ENCODE measurements at regions not wholly inside any gene's neighbourhood (a gene's known extent, or its start where the extent isn't known, plus 50 kb on each side); places are given as distances from the start of the nearest gene placed in this dataset.
"Not testable (repeated sequence)": the region's sequence is repeated elsewhere in the genome, so short reads cannot be mapped to it uniquely, and the experiment has no call there.

DNA sequence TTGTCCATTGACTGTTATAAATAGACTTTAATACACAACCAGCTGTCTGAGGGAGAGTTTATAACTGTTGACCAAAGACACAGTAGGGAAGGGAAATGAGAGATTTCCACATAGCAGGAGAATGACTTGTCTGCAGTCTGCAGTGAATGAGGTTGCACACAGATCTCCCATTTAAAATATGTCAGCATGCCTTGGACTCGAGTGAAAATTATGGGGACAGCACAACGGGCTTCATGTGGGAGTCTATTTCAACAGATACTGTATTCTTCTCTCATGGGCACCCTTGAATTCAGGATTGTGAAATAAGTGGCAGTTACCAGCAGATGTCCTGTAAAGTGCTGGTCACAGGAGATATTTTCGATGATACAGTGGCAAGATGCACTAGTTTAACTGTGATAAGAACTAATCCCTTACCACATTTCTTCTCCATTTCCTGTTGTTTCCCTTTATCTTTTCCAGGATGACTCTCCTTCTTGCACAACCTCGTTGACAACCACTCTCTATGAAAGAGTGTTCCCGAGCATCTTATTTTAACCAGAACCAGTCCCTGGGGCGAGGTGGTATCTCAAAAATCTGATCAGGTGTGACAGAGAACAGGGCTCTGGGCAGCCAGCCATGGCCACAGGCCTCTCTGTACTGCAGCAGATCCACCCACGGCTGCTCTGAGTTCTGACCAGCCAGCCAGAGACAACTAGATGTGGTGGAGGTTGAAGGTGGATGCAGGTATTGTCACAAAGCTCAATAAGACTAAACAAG lies 51.5 kb upstream of the MAP3K1 start:
- H3K27ac ChIP-seq = no peak overlapping the region
- TF ChIP-seq ZFX (IDR thresholded peaks at IDR 0.05; ENCODE audit: borderline replicate concordance) = no peak
- TF ChIP-seq, protein P1, sequence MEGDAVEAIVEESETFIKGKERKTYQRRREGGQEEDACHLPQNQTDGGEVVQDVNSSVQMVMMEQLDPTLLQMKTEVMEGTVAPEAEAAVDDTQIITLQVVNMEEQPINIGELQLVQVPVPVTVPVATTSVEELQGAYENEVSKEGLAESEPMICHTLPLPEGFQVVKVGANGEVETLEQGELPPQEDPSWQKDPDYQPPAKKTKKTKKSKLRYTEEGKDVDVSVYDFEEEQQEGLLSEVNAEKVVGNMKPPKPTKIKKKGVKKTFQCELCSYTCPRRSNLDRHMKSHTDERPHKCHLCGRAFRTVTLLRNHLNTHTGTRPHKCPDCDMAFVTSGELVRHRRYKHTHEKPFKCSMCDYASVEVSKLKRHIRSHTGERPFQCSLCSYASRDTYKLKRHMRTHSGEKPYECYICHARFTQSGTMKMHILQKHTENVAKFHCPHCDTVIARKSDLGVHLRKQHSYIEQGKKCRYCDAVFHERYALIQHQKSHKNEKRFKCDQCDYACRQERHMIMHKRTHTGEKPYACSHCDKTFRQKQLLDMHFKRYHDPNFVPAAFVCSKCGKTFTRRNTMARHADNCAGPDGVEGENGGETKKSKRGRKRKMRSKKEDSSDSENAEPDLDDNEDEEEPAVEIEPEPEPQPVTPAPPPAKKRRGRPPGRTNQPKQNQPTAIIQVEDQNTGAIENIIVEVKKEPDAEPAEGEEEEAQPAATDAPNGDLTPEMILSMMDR (IDR thresholded peaks at IDR 0.05) = no peak

DNA sequence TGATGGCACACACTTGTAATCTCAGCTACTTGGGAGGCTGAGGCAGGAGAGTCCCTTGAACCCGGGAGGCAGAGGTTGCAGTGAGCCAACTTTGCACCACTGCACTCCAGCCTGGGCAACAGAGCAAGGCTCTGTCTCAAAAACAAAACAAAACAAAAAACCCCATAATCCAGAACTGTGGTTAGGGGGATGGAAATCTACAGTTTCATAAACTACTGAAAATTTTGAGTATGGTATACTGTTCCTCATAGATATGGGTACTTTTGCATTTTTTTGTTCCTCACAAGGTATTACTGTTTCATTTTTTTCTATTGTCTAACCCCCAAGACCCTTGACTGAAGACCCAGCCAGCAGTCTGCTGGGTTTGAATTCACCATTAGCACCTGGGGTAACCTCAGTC lies 52.2 kb upstream of the MAP3K1 start:
- H3K27ac ChIP-seq = no peak overlapping the region
- TF ChIP-seq ZFX (IDR thresholded peaks at IDR 0.05; ENCODE audit: borderline replicate concordance) = no peak

DNA sequence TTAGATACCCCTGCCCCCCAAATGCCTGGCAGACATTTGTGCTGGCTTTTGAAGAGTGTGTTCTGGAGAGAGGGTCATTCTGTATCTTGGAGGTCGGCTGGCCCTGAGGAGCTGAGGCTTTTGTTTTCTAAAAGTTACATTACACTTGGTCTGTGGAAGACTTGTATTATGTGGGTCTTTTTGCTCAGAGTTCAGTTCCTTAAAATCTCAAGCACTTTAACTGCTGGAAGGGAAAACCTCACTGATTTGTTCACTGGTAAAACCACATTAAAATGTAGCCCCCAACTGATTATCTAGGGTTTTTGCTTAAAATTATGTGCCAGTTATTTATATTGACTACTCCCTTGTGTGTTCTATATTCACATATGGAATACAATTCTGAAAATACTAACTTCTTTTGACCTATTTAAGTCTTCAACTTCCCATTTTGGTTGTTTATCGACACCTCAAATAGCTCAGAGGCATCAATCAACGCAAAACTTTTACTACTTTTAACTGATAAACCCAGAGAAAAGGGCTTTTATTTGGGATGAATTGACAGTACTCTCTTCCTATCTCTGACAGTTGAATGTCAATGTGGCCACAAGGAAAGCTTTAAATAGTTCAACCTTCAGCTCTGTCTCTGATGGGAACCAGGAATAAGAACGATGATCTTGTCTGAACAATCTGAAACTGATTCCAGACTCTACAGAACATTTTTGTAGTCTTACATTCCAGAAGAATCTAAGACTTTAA lies 54.0 kb upstream of the MAP3K1 start:
- no peak overlapping the region for H3K27ac ChIP-seq
- TF ChIP-seq ZFX (IDR thresholded peaks at IDR 0.05; ENCODE audit: borderline replicate concordance) = no peak
- TF ChIP-seq, protein P1 (IDR thresholded peaks at IDR 0.05) = no peak

DNA sequence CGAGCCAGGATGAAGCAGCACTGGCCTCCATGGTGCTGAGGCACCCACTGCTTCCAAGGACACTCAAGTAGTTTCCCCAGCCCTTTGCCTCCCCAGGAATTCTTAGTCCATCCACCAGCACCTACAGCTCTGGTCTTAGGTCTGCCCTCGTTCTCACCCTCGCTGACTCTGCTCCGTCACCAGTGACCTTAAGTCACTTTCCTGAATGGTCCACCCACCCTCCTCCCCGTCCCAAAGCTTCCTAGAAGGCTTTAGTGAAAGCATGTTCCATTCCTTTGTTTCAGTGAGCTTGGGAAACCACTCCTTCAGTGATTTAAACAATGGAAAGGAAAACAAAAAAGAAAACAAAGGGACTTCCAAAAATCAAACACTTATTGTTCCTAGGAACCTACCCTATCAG lies 54.6 kb upstream of the MAP3K1 start:
- no peak for TF ChIP-seq ZFX (IDR thresholded peaks at IDR 0.05; ENCODE audit: borderline replicate concordance)
- TF ChIP-seq, protein P1 (IDR thresholded peaks at IDR 0.05) = no peak
- H3K27ac ChIP-seq = no peak overlapping the region

DNA sequence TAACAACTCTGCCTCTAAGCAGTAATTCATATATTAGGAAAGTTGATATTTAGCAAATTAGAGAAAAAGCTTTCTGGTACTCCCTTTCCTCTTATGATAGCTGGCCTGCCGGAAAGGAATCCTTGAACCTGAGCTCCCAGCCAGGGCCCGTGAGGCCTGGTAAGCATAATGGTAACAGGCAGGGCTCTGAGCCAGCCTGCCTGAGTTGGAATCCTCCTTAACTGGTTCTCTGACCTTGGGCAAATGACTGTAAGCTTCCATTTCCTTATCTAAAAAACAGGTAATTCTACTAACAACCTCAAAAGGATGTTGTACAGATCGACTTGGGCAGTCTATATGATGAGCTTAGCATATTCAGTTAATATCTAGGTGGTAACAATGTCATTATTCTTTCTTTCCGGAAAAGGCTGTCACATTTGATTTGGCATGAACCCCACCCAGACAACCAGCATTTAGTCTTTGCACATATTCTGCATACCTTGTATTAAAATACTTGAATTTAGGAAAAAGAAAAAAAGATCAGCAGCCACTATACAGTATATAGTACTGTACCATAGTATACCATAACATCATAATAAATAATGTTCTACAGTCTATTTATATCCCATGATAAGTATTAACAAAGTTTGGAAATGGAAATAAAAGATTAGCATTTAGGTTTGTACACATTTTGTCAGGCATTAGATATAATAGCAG lies 55.7 kb upstream of the MAP3K1 start:
- TF ChIP-seq ZFX (IDR thresholded peaks at IDR 0.05; ENCODE audit: borderline replicate concordance) = no peak
- TF ChIP-seq, protein P1 (IDR thresholded peaks at IDR 0.05) = no peak
- no peak overlapping the region for H3K27ac ChIP-seq

DNA sequence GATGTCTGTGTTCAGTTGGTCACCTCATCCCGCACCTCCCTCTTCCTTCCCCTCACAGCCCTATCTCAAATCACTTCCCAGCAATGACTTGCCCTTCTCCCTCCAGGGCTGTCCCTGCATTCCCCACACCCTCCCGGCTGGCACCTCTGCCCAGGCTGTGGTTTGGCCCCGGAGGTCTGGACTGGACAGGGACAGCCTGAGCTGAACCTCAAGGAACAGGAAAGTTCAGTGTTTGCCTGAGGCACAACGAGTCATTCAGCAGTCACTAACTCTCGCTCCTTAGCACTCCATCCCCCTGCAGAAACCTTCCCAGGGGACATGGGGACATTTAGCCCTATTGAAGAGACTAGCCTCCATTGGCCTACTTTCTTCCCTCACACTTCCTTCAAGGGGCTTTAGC lies 58.3 kb upstream of the MAP3K1 start:
- H3K27ac ChIP-seq = no peak overlapping the region

DNA sequence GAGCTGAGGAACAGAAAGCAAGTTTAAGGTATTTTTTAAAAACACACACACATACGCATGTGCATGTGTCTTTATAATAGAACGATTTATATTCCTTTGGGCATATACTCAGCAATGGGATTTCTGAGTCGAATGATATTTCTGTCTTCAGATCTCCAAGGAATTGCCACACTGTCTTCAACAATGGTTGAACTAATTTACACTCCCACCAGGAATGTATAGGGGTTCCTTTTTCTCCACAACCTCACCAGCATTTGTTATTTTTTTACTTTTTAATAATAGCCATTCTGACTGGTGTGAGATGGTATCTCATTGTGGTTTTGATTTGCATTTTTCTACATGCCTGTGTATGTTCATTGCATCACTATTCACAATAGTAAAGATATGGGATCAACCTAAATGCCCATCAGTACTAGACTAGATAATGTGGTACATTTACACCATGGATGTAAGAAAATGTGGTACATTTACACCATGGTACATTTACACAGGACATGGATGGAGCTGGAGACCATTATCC lies 60.3 kb upstream of the MAP3K1 start:
- TF ChIP-seq, protein P1 (IDR thresholded peaks at IDR 0.05) = no peak
- TF ChIP-seq ZFX (IDR thresholded peaks at IDR 0.05; ENCODE audit: borderline replicate concordance) = no peak
- H3K27ac ChIP-seq = no peak overlapping the region

More for the DNA sequence above, 58.3 kb upstream of the MAP3K1 start:
- TF ChIP-seq, protein P1 (IDR thresholded peaks at IDR 0.05) = no peak
- TF ChIP-seq ZFX (IDR thresholded peaks at IDR 0.05; ENCODE audit: borderline replicate concordance) = no peak

DNA sequence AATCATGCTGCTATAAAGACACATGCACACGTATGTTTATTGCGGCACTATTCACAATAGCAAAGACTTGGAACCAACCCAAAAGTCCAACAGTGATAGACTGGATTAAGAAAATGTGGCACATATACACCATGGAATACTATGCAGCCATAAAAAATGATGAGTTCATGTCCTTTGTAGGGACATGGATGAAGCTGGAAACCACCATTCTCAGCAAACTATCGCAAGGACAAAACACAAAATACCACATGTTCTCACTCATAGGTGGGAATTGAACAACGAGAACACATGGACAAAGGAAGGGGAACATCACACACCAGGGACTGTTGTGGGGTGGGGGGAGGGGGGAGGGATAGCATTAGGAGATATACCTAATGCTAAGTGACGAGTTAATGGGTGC lies 61.8 kb upstream of the MAP3K1 start:
- not testable (repeated sequence) for H3K27ac ChIP-seq
